NCI-H510A (cell line): ENCODE measurements at regions not wholly inside any gene's neighbourhood (a gene's known extent, or its start where the extent isn't known, plus 50 kb on each side); places are given as distances from the start of the nearest gene placed in this dataset.

Experiments
- DNase-seq: peaks from one replicate; lab custom pipeline; 2025; lab: John Stamatoyannopoulos, UW

- no peak for DNase-seq
Observed at GRCh38 chr9:27888661-27889295, 315.5 kb upstream of the C9orf72 start.

- DNase-seq = no peak
Observed at GRCh38 chr9:27924502-27924901, 351.2 kb upstream of the C9orf72 start.

GRCh38 chr9:27925815-27926214 lies 352.5 kb upstream of the C9orf72 start:
- no peak for DNase-seq

GRCh38 chr9:27929841-27930240 lies 356.6 kb upstream of the C9orf72 start:
- DNase-seq = no peak

GRCh38 chr9:27933210-27934025 lies 360.1 kb upstream of the C9orf72 start:
- peak; percentile 69 for DNase-seq

GRCh38 chr9:27934471-27934870 lies 361.2 kb upstream of the C9orf72 start:
- DNase-seq = no peak

- no peak for DNase-seq
Observed at GRCh38 chr9:27939186-27939585, 365.9 kb upstream of the C9orf72 start.

- DNase-seq = no peak
Observed at GRCh38 chr9:27940535-27940934, 367.3 kb upstream of the C9orf72 start.

- DNase-seq = no peak
Observed at GRCh38 chr9:27943501-27943900, 370.2 kb upstream of the C9orf72 start.

GRCh38 chr9:27945386-27945785 lies 372.1 kb upstream of the C9orf72 start:
- DNase-seq = no peak

- DNase-seq = no peak
Observed at GRCh38 chr9:27950382-27950781, 377.1 kb upstream of the C9orf72 start.

- no peak for DNase-seq
Observed at GRCh38 chr9:27954858-27955257, 381.6 kb upstream of the C9orf72 start.

GRCh38 chr9:27963836-27964235 lies 390.6 kb upstream of the C9orf72 start:
- no peak for DNase-seq

GRCh38 chr9:27967210-27967609 lies 393.9 kb upstream of the C9orf72 start:
- DNase-seq = no peak

GRCh38 chr9:27977931-27978330 lies 404.6 kb upstream of the C9orf72 start:
- no peak for DNase-seq

- no peak for DNase-seq
Observed at GRCh38 chr9:27985714-27986113, 412.4 kb upstream of the C9orf72 start.

GRCh38 chr9:27990524-27990923 lies 417.2 kb upstream of the C9orf72 start:
- DNase-seq = no peak

GRCh38 chr9:27991221-27991620 lies 417.9 kb upstream of the C9orf72 start:
- DNase-seq = no peak

GRCh38 chr9:28001096-28001495 lies 427.8 kb upstream of the C9orf72 start:
- no peak for DNase-seq

GRCh38 chr9:28004900-28005299 lies 431.6 kb upstream of the C9orf72 start:
- DNase-seq = no peak

GRCh38 chr9:28005779-28006178 lies 432.5 kb upstream of the C9orf72 start:
- no peak for DNase-seq

GRCh38 chr9:28007097-28007817 lies 434.0 kb upstream of the C9orf72 start:
- DNase-seq = no peak

- no peak for DNase-seq
Observed at GRCh38 chr9:28014212-28014611, 440.9 kb upstream of the C9orf72 start.
